ENCODE measurements at regions not wholly inside any gene's neighbourhood (a gene's known extent, or its start where the extent isn't known, plus 50 kb on each side); places are given as distances from the start of the nearest gene placed in this dataset.
A peak's percentile ranks its signal among the peaks of the same experiment; 100 is the strongest.
"Not testable (repeated sequence)": the region's sequence is repeated elsewhere in the genome, so short reads cannot be mapped to it uniquely, and the experiment has no call there.

DNA sequence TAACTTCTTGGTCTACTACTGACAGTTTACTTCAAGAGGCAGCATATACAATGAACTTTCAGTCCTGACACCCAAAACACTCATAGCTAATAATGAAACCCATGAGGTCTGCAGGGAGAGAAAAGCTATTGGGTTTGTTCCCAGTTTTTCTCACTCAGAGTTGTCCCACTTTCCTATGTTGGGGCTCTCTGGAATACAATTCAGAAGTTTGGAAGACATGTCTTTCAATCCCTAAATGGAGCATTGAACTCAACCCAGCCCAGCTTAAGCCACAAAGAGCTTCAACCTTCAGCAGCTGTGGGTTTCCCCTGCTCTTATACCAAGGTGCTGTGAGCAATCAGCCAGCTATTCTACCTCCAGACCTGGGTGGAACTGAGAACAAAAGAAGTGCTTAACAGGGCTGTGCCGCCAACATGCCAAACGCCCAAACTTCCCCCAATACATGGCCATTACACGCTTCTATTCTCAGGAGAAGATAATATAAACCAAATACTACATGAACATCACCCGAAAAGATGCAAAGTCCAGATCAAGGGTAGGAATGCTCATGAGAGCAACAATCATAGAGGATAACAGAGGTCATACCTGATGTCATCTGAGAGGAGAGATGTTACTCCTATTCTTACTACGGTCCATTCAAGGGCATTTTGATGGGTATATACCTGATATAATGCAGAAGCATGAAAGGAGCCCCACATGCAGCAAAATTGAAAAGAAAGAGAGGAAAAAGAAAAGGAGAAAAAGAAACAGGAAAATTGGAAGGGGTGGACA is 131.2 kb upstream of the TGFBR2 start:
- no peak for DNase-seq

DNA sequence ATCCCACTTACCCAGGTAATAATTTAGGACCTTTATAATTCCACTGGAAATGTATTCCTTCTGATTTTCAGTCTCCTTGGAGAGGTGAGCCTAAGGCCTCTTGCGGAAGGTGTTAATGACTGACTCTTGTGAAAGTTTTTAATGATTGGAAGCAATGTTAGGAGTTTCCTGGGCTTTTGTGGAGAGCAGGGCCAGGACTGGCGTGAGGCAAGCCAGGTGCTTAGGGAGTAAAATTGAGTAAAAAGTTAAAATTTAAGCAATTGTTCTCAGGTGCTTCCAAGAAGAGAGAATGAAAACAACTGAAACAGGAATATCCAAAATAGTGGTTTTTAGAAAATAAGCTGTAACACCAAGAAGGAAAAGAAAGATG is 130.6 kb upstream of the TGFBR2 start:
- no peak for DNase-seq

DNA sequence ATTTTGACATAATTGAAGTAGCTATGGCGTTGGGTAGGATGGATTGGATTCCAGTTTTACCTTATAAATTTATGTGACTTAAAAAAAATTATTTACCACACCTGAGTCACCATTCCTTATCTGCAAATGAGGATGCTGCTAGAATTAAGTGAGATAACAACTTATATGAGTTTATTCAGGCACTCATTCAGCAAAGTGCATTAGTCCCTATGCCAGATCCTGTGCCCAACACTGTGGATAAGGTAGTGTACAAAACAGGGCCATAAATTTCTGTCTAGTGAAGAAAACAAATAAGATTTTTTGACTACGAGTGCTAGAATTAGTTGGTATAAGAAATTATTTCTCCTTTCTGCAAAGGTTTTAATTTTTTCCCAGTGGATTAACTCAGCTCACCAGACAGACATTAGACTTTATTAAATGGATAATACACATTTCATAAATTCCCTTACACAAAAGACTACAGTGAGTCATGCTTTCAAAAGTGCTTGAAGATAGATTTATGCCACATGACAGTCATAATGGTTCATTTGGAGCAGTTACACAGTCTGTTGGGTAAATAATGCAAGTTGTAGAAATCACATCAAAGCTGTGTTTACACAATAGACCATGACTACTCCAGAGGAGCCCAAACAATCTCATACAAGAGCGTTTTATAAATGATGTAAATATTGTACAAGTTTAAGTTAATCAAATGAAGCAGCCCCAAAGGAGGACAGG is 129.9 kb upstream of the TGFBR2 start:
- DNase-seq, result peak; percentile 49

DNA sequence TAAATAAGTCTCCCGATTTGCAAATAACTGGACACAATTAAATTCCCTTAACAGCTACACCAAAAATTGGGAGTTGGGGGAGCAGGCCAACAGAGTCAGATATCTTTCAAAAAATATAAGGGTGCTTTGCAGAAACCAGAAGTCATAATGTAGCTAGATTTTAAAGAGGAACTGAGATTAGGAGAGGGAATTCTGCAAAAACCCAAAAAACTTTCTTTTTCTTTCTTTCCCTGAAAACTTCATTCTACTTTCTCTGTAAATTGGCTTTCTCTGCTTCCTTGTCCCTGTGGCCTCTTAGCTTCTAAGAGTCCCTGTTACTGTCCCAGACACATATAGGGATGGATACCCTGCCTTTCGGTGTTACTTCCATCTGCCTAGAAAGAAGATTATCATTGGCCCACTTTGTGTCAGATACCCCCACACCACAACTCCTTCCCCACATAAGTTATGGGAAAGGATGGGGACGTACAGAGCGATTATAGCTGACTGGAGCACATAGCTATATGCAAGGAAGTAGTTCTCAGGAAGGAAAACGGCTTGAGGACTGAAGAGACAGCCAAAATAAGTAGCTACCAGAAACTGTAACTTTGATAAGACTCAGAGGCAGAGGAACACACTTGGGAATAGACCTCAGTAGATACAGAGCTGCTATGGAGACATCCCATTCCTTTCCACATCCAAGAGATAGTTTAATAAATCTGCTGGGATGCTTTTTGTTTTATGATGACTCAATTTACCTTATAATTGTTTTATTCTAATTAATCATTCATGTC is 129.1 kb upstream of the TGFBR2 start:
- DNase-seq, result no peak

DNA sequence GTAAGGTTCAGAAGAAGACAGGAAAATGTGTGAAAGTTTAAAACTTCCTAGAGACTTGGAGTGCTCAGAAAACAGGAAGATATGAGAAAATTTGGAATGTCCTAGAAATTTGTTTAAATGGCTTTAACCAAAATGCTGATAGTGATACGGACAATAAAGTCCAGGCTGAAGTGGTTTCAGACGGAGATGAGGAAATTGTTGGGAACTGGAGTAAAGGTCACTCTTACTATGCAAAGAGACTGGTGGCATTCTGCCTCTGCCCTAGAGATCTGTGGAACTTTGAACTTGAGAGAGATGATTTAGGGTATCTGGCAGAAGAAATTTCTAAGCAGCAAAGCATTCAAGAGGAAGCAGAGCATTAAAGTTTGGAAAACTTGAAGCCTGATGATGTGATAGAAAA is 126.7 kb upstream of the TGFBR2 start:
- not testable (repeated sequence) for DNase-seq

DNA sequence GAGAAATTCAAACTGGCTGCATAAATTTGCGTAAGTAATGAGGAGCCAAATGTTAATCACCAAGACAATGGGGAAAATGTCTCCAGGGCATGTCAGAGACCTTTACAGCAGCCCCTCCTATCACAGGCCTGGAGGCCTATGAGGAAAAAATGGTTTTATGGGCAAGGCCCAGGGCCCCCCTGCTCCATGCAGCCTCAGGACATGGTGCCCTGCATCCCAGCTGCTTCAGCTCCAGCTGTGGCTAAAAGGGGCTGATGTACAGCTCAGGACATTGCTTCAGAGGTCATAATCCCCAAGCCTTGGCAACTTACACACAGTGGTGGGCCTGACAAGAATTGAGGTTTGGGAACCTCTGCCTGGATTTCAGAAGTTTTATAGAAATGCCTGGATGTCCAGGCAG is 126.2 kb upstream of the TGFBR2 start:
- not testable (repeated sequence) for DNase-seq

DNA sequence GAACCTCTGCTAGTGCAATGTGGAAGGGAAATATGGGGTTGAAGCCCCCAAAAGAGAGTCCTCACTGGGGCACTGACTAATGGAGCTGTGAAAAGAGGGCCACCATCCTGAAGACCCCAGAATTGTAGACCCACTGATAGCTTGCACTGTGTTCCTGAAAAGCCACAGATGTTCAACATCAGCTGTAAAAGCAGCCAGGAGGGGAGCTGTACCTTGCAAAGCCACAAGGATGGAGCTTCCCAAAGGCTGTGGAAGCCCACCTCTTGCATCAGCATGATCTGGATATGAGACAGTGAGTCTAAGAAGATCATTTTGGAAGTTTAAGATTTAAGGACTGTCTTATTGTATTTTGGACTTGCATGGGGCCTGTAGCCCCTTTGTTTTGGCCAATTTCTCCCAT is 125.8 kb upstream of the TGFBR2 start:
- no peak for DNase-seq

DNA sequence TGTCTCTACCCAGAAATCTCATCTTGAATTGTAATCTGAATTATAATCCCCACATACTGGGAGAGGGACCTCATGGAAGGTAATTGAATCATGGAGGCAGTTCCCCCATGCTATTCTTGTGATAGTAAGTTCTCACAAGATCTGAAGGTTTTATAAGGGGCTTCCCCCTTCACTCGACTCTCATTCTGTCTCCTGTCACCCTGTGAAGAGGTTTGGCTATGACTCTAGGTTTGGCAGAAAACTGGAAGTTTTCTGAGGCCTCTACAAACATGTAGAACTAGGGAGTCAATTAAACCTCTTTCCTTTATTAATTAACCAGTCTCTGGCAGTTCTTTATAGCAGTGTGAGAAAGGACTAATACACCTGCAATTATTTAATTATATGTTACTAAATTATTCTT is 125.2 kb upstream of the TGFBR2 start:
- DNase-seq, result no peak

DNA sequence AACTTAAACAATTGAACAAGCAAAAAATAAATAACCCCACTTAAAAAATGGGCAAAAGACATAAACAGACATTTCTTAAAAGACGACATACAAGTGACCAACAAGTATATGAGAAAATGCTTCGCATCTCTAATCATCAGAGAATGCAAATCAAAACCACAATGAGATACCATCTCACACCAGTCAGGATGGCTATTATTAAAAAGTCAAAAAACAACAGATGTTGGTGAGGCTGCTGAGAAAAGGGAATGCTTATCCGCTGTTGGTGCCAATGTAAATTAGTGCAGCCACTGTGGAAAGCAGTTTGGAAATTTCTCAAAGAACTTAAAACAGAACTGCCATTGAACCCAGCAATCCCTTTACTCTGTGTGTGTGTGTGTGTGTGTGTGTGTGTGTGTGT is 122.2 kb upstream of the TGFBR2 start:
- DNase-seq, result peak; percentile 27

DNA sequence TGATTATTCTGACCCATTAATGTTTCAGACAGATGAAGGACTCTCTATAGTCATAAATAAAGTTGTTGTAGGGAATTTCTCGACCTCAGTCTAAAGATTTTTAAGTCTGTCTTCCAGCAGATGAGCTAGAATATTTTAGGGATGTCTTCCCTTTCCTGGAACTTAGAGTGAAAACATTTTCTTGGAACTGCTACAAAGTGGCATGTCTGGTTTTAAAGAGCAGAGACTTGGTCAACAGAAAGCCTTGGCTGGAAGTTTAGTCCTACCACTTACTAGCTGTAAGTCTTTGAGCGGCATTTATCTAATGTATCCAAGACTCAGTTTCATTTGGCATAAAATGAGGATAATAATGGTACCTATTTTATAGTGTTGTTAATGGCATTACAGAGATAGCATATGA is 120.0 kb upstream of the TGFBR2 start:
- no peak for DNase-seq

DNA sequence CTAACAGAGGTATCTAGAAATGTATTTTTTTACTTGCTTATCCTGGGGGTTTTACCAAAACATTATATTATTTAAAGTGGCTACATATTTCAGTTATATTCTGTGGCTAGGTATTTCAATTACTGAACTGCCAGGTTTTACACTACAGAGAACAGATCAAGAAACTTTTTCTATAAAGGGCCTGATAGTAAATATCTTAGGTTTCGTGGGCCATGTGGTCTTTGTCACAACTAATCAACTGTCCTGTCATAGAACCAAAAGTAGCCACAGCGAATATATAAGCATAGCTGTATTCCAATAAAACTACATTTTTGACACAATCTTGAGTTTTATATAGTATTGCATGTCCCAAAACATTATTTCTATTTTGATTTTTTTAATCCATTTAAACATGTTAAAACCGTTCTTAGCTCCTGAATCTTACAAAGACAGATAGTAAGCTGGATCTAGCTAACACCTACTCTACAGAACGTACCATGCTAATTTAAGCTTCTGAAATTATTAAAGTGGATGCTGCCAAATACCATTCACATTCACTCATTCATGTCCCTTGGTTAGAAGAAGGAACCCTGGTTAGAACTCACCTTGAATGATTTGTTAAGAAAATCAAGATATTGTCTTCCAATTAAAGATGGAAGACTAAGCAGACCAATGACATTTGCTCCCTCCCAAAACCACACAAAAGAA is 118.2 kb upstream of the TGFBR2 start:
- no peak for DNase-seq

DNA sequence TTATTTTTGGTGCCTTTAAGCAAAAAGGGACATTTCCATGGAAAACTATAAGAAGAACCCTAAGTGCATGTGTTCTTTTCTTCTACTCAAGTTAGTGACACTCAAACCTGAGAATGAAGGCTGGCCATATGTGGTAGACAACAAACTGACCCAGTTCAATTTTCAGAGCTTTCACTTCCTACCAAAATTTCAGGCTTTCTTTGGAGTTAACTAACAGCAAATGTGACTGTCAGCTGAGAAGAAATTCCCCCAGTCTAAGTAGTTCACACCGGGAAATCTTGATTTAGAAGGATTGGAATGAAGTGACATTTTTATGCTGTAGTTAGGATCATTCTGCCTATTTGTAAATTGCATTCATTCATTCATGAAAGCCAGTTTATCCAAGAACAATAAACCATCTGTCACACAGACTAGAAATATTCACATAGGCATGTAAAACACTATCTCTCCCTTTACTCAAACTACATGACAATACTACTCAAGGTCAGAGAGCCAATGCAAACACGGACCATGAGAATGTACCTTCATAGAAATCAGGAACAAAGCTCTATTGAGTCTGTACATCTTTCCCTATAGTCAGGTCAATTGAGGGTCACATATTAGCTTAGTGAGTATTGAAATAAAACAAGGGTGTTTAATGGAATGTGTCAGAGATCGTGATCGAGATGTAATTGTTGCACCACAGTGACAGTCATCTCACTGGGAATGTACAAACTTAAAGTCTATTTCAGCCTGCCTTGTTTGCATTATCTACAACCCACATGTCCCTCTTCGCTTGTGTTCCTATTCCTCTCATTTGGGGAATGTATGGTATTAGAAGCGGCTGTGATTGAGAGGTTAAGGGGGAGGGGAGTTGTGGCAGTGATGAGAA is 113.8 kb upstream of the TGFBR2 start:
- DNase-seq, result peak; percentile 65

DNA sequence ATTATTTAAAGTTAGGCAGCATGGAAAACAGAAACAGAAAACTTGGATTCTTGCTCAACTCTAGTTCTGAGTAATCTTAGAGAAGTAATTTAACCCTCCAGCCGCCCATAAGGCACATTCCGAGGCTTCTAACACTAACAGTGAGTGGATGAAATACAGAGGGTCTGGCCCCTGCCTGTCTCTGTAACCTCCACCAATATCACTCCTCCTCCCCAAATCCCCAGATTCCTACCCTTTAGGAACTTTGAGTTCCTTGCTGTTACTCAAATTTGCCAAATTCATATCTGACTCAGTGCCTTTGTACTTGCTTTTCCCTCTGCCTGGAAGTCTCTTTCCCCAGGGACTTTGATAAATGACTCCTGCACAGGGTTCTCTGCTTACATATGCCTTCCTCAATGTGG is 112.5 kb upstream of the TGFBR2 start:
- DNase-seq, result peak; percentile 84

DNA sequence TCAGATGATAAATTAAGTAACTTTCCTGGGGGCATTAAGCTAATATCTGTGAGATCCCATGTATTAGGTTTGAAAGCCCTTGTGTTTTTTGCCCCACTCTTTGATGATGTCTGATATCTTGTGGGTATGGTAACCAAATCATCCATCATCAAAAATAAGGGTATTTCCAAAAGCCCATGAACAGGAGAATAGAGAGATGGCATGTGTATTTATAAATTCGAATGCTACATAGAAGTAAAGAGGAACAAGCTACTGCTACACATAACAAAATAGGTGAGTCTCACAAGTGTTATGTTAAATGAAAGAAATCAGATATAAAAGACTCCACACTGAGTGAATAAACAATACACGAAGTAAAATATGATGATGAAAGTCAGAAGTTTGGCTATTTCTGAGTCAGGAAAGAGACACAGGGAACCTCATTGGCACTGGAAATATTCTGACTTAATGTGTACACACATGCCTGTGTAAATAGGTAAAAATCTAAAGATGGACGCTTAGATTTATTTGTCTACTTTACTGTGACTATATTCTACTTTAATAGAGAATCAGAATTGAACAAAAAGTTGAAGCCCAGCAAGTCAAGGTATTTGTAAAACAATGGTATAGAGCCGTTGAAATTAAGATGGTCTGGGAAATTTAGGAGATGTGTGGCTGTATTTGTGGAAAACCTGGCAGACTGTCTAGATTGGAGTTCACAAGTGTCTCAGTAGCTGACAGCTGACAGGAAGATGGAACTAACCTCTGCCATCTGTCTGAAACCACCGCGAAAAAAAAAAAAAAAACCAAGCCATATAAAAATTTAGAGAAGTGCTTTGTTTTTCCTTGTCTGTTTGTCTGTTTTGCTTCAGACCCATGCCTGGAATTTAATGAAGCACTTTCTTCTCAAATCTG is 111.0 kb upstream of the TGFBR2 start:
- DNase-seq, result no peak

DNA sequence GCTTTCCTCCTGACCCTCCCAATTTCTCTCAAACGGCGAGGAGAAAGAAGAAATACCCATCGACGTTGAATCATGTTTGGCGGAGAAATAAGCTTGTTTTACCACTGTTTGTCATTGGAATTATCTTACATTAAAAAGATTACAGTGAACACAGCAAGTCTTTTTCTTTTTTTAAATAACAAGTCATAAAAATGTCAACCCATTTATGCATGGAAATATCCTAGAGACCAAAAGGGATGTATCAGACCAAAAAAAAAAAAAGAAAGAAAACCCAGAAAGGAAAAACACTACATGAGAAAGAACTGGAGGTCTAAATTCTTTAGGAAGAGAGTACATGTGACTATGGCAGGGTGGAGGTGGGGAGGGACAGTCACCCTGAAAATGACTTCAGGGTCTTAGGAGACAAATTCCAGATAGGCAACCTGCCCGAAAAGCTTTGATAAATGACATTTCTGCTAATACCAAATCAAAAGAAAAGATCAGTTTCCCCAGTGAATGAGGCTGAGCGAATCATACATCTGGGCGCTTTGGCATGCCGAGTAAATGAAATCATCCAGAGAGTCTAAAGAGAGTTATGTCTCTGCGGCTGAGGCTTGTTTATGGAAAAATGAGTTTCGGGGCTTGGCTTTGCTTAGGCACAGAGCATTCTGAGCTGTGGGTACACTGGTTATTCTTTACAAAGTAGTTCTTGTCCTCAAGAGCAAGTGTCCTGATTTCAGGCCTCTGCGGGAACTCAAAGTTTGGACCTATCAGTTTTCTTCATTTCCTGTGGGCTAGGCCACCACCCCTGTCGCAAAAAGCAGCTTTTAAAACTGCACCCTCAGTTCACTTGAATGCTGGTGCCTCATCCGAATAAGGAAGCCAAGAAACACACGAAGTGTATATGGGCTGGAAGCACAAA is 110.1 kb upstream of the TGFBR2 start:
- peak; percentile 84 for DNase-seq

DNA sequence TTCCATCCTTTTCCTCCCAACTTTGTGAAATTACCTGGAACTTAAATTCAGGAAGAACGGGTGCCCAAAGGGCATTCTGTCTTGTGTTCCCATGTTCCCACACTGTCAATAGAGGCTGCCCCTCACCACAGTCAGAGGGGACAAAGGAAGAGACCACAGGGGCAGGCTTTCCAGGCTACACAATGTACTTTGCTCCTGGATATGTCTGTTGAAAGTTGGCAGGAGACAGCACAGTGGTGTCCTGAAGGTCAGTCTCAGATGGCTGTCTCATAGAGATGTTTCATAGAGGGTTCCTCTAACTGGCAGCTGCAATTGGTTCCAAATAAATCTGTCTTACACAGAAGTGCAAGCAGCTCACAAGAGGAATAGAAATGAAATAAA is 107.8 kb upstream of the TGFBR2 start:
- no peak for DNase-seq

DNA sequence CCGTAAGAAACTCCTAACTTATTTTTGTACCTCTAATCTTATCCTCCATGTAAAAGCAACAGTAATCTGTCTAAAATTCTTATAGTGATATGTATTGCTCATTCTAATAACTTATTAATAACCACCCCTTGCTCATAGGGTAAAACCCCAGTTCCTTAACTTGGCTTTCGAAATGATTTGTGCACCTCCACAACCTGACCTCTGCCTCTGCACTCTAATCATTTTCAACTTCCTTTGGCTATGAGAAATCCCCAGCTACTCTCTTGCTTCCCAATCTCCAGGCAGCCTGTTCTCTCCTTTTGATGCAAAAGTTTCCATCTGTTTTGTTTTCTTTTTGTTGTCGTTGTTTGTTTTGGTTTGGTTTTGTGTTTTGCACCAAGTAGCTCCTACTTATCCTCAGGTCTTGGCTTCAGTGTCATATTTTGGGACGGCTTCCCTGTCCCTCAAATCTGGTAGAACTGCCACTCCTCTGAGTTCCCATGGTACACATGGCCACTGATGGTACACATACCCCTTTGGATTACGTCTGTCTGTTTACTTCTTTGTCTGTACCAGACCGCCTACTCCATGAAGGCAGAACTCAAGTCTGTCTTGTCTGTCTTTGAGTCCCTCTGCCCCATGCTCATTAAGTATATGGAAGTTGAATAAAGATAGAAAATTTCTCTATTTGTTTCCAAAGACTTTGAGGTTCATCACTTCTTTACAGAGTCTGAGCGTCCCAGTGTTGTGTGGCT is 105.6 kb upstream of the TGFBR2 start:
- DNase-seq, result no peak

DNA sequence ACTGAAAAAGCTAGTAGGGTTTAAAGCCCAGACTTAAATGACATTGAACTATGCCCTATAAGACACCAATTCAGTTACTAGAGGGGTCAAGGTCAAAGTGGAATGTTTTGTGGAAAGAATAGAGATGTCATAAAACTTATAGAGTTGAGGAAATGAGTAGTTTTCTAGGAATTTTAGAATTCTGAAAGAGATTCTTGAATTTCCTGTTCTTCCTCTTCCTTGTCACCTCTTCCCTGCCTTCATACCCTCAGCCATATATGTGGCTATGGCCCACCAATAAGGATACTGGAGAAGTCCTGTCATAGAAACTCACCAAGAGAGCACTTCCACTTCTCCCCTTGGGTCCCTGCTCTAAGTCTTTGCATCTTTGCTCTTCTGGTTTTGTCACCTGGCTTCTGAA is 104.9 kb upstream of the TGFBR2 start:
- no peak for DNase-seq
